GM21619 (cell line): ENCODE measurements at regions not wholly inside any gene's neighbourhood (a gene's known extent, or its start where the extent isn't known, plus 50 kb on each side); places are given as distances from the start of the nearest gene placed in this dataset.

Source experiments
- ATAC-seq: cut with Tn5 transposase; IDR thresholded peaks from one replicate; pipeline ENCODE4 v1.9.1; 2021; ENCODE audit not compliant: unreplicated experiment

DNA sequence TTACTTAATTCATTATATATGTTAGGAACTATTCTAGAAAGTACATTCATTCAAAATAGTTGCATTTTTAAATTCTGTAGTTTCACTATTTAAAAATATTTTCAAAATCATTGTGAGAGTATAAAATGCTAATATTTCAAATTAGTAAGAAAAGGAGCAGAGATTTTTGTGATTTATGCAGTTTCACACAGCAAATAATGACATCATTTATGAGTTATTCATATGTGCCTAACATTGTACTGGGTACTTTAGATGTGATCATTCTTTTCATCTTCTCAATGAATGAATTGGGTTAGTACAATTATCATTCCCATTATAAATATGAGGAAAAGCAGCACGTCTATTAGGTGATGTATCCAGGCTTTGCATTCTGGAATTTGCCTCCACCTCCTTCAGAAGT, 1451.0 kb upstream of the IGFBP7 start:
- no peak for ATAC-seq

DNA sequence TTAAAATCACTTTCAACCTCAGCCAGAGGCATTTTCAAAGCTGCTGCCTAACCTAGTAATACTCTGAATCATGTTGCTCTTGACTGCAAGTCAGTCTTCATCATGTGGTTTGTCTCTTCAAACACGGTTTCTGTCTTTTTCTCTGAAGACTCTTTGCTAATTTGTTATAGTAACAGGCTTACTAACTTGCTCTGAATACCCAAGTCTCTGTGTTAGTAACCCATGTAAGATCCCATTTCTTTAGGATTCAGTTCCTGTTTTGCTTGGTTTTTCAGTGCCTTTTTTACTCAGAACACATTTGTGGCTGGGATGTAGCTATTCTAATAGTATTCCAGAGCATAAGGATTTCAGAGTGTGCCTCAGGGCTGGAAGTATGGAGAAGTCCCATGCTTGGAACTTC, 1450.6 kb upstream of the IGFBP7 start:
- ATAC-seq: no peak

DNA sequence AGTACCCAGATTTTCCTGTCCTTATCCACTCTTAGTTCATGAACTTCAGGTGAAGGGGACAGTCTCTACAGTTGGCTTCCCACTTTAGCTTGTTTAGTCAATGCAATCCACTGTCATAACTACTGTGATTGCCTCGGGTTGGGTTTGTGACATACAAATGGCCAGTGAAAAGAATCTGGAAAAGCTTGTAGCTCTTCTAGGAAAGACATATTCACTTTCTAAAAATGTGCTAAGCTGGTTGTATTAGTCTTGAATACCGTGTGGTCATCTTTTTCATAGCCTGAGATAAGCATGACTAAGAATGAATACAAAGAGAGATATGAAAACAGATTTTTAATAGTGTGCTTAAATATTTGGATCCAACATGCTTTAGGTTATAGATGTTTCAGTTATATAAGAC, 1443.5 kb upstream of the IGFBP7 start:
- no peak for ATAC-seq

DNA sequence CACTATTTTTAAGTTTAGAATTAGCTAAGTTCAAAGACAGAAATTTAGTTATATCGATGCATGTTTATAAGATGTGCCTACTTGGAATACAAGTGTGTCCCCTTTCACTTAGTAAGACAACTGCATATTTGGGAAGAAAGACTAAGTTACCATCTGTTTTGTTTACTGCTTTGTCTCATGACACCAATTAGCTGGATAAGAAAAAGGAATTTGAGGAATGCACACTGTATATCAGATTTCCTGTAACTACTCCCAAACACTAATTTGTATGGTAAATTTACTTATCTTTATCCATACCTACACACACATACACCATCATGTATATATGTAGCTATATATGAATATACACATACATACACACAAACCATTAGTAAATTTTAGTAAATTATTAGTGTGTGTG, 1442.8 kb upstream of the IGFBP7 start:
- no peak for ATAC-seq

DNA sequence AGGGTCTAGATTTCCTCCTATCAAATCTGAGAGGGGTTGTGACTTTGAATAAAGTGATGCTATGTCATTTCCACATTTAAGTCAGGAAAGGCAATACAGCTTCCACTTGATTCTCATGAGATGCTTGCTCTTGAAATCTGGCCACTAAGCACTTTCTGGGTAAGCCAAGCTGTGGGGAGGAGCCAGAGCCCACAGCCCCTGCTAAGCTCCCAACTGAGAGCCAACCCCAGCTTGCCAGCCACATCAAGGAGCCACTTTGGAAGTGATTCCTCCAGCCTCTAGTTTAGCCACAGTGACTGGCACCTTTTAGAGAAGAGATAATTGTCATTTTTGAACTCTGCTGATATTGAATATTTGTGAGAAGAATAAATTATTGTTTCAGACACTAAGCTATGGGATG, 1441.5 kb upstream of the IGFBP7 start:
- ATAC-seq: no peak

DNA sequence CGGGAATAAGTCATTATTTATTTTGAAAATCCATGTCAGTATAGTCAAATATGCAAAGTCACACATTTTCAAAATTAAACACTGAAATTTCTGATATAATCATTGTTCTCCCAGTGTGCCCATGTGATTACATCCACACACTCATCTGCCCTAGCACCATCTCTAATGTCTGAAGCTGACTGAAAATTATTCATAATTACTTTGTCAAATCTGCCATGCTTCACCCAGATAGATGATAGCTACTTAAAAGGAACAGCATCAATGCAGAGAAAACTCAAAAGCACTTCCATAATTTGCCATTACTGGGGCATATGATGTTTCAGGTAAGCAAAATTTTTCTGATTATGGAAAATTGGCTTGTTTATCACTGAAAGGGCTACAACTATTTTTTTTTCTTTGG, 1433.3 kb upstream of the IGFBP7 start:
- no peak for ATAC-seq

- no peak for ATAC-seq
Observed at GRCh38 chr4:58541926-58542325, 1431.7 kb upstream of the IGFBP7 start.

DNA sequence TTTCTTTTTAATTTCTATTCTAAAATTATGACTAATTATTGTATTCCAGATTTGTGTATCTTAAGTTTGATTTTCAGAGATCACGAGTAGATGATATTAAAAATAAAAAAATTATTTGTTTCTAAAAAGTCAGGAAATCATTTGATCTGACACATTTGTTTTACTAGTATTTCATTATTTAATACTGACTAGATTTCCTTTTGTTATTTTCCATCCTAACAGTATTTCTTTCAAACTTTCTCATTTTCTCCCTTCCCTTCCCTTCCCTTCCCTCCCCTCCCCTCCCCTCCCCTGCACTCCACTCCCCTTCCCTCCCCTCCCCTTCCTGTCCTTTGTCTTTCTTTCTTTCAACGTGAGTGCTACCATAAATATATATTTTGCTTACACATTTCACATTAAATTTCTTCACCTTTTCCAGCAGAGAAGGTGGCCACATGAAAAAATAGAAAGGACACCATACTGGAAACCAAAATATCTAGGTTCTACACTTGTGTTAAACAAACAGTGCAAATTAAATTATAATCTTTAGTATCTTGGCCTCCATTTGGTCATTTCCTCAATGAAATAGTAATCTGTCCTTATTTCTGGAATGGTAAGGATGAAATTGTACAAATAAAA, 1412.7 kb upstream of the IGFBP7 start:
- ATAC-seq: no peak

DNA sequence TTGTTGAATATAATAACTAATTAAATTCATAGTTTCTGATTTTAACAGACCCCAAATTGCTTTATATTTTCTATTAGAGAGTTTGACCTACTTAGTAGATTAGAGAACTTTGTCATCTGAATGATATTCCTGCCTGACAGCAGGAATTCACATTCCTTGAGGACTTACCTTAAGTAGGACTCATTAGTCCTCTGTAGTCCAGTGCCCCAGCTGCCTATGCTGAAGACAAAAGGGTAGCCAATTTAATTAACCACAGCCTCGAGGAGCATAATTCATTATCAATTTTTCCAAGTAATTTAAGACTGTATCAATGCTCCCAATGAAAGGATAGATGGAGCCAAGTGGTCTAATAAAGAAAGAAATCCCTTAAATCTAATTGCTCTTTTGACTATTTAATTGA, 1405.0 kb upstream of the IGFBP7 start:
- no peak for ATAC-seq

- ATAC-seq: no peak
Observed at GRCh38 chr4:58514299-58514698, 1404.1 kb upstream of the IGFBP7 start.

- no peak for ATAC-seq
Observed at GRCh38 chr4:58510652-58511051, 1400.5 kb upstream of the IGFBP7 start.

- no peak for ATAC-seq
Observed at GRCh38 chr4:58507079-58507478, 1396.9 kb upstream of the IGFBP7 start.

DNA sequence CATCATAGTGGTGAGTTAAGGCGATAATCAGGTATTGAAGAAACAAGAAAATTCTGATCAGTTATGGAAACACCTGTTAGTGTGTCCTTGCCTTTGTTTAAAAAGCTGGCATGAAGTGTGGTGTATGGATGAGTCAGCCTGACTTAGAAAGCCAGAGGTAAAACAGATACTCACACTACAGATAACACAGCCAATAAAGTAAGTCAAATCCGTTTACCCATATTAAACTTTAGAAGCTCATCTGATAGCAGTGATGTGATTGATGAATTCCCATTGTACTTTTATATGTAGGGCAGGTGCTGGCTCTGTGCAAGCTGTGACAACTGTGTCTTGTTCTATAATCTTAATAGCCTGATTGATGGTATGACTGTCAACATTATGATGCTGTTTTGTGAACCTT, 1392.7 kb upstream of the IGFBP7 start:
- no peak for ATAC-seq

- no peak for ATAC-seq
Observed at GRCh38 chr4:58499182-58499581, 1389.0 kb upstream of the IGFBP7 start.

GRCh38 chr4:58491620-58492019, 1381.4 kb upstream of the IGFBP7 start:
- ATAC-seq: no peak

DNA sequence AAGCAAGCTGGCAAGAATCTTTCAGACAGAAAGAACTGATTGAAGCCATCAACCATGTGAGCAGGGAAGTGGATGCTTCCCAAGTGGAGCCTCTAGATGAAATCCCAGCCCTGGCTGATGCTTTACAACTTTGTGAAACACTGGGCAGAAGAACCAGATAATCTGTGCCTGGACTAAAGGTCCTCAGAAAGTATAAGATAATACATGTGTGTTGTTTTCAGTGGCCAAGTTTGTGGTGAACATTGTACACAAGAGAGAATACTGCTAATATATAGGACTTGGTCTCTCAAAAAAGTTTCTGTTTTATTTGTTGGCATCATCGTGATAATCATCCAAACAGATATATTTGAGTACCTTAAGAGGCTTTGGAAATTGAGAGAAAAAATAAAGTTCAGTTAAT, 1367.8 kb upstream of the IGFBP7 start:
- ATAC-seq: no peak

DNA sequence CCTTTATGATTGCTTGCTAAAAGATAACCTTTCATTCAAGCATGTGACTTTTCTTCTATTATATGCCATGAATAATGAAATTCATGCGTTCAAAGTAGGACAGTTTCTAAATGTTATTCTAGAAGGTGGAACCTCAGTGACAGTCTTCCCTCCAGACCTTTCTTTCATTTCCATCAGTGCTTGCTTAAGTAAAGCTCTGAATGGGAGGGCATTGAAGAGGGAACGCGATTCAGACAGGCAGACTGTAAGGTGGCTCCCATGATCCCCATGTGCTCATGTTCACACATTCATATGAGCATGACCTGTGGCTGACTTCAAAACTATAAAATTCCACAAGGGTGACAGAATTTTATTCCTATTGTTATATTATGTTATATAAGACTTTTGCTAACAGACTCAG, 1367.3 kb upstream of the IGFBP7 start:
- ATAC-seq: no peak

GRCh38 chr4:58475097-58475496, 1364.9 kb upstream of the IGFBP7 start:
- ATAC-seq: no peak

DNA sequence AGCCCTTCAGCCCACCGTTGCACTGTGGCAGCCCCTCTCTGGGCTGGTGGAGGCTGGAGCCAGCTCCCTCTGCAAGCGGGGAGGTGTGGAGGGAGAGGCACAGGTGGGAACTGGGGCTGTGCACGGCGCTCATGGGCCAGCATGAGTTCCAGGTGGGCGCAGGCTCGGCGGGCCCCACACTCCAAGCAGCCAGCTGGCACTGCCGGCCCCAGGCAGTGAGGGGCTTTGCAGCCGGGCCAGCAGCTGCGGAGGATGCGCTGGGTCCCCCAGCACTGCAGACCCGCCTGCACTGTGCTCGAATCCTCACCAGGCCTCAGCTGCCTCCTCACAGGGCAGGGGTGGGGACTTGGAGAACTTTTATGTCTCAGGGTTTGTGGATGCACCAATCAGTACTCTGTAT, 1354.8 kb upstream of the IGFBP7 start:
- no peak for ATAC-seq

GRCh38 chr4:58456727-58457384, 1346.7 kb upstream of the IGFBP7 start:
- ATAC-seq: no peak

DNA sequence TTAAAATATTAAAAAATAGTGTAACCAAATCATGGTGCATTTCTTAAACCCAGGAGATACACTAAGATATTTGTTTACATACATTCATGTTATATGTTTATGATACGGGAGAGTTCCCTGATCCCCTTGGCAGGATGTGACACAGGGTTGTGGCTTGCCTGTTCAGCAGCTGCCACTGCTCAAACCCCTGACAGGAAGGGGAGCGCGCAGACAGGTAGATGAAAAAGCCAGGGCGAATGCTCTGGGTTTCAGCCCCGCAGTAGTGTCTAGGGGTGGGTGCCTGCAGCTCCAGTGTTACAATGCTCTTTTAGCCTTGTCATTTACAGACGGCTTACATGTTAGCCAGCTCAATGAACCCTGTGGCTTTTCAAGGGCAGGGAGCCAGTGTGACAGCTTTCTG, 1343.8 kb upstream of the IGFBP7 start:
- peak; percentile 75 for ATAC-seq

GRCh38 chr4:58451707-58452106, 1341.5 kb upstream of the IGFBP7 start:
- no peak for ATAC-seq

DNA sequence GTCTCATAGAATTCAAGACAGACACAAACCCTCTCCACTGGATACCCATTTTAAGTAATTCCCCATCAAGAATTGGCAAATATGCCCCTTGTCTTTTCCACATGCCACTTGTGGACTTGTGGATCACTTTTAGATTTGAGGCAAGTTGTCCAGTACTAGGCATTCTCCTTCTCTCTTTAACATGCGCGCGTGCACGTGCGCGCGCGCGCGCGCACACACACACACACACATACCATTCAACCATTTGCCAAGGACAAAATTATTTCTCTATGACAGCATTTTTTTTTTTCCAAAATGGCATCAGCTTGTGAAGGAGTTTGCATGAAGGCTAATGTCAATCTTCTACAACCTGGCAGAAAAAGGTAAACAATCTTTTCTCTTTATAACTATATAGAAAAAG, 1325.7 kb upstream of the IGFBP7 start:
- ATAC-seq: no peak
